ENCODE measurements at regions not wholly inside any gene's neighbourhood (a gene's known extent, or its start where the extent isn't known, plus 50 kb on each side); places are given as distances from the start of the nearest gene placed in this dataset.

GRCh38 chr9:85430659-85431338 lies 311.0 kb downstream of the AGTPBP1 start:
- DNase-seq (ENCODE audit: low read depth in 2 of 2) = no peak

- DNase-seq (ENCODE audit: low read depth in 2 of 2) = no peak
Measured at GRCh38 chr9:85428230-85428629, 313.5 kb downstream of the AGTPBP1 start.

GRCh38 chr9:85427772-85428171 lies 314.0 kb downstream of the AGTPBP1 start:
- DNase-seq (ENCODE audit: low read depth in 2 of 2) = no peak

GRCh38 chr9:85425153-85425611 lies 316.6 kb downstream of the AGTPBP1 start:
- DNase-seq (ENCODE audit: low read depth in 2 of 2) = peak in 1 of 2 experiments; percentile 14

GRCh38 chr9:85423422-85423821 lies 318.3 kb downstream of the AGTPBP1 start:
- no peak for DNase-seq (ENCODE audit: low read depth in 2 of 2)

- no peak for DNase-seq (ENCODE audit: low read depth in 2 of 2)
Measured at GRCh38 chr9:85421641-85422040, 320.1 kb downstream of the AGTPBP1 start.

GRCh38 chr9:85420750-85421149 lies 321.0 kb downstream of the AGTPBP1 start:
- peak in 1 of 2 experiments; percentile 15 for DNase-seq (ENCODE audit: low read depth in 2 of 2)

GRCh38 chr9:85417674-85418073 lies 324.1 kb downstream of the AGTPBP1 start:
- no peak for DNase-seq (ENCODE audit: low read depth in 2 of 2)

- DNase-seq (ENCODE audit: low read depth in 2 of 2) = no peak
Measured at GRCh38 chr9:85416715-85417114, 325.0 kb downstream of the AGTPBP1 start.

GRCh38 chr9:85414390-85414789 lies 327.4 kb downstream of the AGTPBP1 start:
- no peak for DNase-seq (ENCODE audit: low read depth in 2 of 2)

GRCh38 chr9:85408494-85408893 lies 333.3 kb downstream of the AGTPBP1 start:
- DNase-seq (ENCODE audit: low read depth in 2 of 2) = no peak

- DNase-seq (ENCODE audit: low read depth in 2 of 2) = no peak
Measured at GRCh38 chr9:85405566-85405950, 336.2 kb downstream of the AGTPBP1 start.

- DNase-seq (ENCODE audit: low read depth in 2 of 2) = no peak
Measured at GRCh38 chr9:85404911-85405565, 336.7 kb downstream of the AGTPBP1 start.

GRCh38 chr9:85402551-85402950 lies 339.2 kb downstream of the AGTPBP1 start:
- DNase-seq (ENCODE audit: low read depth in 2 of 2) = no peak

GRCh38 chr9:85401998-85402397 lies 339.8 kb downstream of the AGTPBP1 start:
- no peak for DNase-seq (ENCODE audit: low read depth in 2 of 2)

GRCh38 chr9:85397005-85397404 lies 344.7 kb downstream of the AGTPBP1 start:
- DNase-seq (ENCODE audit: low read depth in 2 of 2) = no peak

- DNase-seq (ENCODE audit: low read depth in 2 of 2) = no peak
Measured at GRCh38 chr9:85392260-85392659, 349.5 kb downstream of the AGTPBP1 start.

- DNase-seq (ENCODE audit: low read depth in 2 of 2) = peak in 1 of 2 experiments; percentile 1
Measured at GRCh38 chr9:85377731-85378289, 363.9 kb downstream of the AGTPBP1 start.

GRCh38 chr9:85368781-85369180 lies 373.0 kb downstream of the AGTPBP1 start:
- no peak for DNase-seq (ENCODE audit: low read depth in 2 of 2)

GRCh38 chr9:85359161-85359560 lies 382.6 kb downstream of the AGTPBP1 start:
- DNase-seq (ENCODE audit: low read depth in 2 of 2) = no peak

GRCh38 chr9:85349046-85349445 lies 392.7 kb downstream of the AGTPBP1 start:
- no peak for DNase-seq (ENCODE audit: low read depth in 2 of 2)

- DNase-seq (ENCODE audit: low read depth in 2 of 2) = no peak
Measured at GRCh38 chr9:85347541-85347940, 394.2 kb downstream of the AGTPBP1 start.

- no peak for DNase-seq (ENCODE audit: low read depth in 2 of 2)
Measured at GRCh38 chr9:85344901-85345300, 396.9 kb downstream of the AGTPBP1 start.

Data from fibroblast of skin of left quadriceps (primary cell).